ENCODE measurements at regions not wholly inside any gene's neighbourhood (a gene's known extent, or its start where the extent isn't known, plus 50 kb on each side); places are given as distances from the start of the nearest gene placed in this dataset.

- Histone ChIP-seq H3K9me3 (ENCODE audit: control insufficient read depth, low read depth, low read length) (no peaks in the 10 kb centered on the region), H2AFZ (ENCODE audit: control insufficient read depth, low read length) (no peak overlapping the region), H3K79me2 (ENCODE audit: control insufficient read depth, insufficient read depth, low read length) (no peaks in the 10 kb centered on the region), H3K36me3 (ENCODE audit: control insufficient read depth in 2 of 2, extremely low read depth in 1 of 2, insufficient read depth in 2 of 2, low read length in 2 of 2) (no peaks in the 10 kb centered on the region), H3K4me2 (ENCODE audit: control insufficient read depth, extremely low read depth, insufficient read depth, low read depth, low read length) (no peak overlapping the region), H3K4me3 (ENCODE audit: control insufficient read depth in 2 of 3, extremely low read depth in 1 of 3, insufficient read depth in 2 of 3, low read depth in 1 of 3, low read length in 3 of 3) (no peak overlapping the region), H3K27ac (ENCODE audit: control insufficient read depth, insufficient read depth, low read length) (no peak overlapping the region), H3K9ac (ENCODE audit: control insufficient read depth, extremely low read depth, insufficient read depth, low read length) (no peak overlapping the region), H3K27me3 (ENCODE audit: control insufficient read depth, extremely low read depth, insufficient read depth, low read length) (no peaks in the 10 kb centered on the region), H3K4me1 (ENCODE audit: control insufficient read depth, extremely low read depth, insufficient read depth, low read length) (peaks cover 4% of the 10 kb centered on the region), H4K20me1 (ENCODE audit: control insufficient read depth, extremely low read depth, insufficient read depth, low read length) (no peaks in the 10 kb centered on the region), H3K9me1 (ENCODE audit: control insufficient read depth, extremely low read depth, insufficient read depth, low read length) (no peaks in the 10 kb centered on the region)
- FAIRE-seq, result no peak
- DNase-seq (ENCODE audit: low read depth, low spot score), result no peak
- TF ChIP-seq EZH2 (IDR thresholded peaks at IDR 0.05; ENCODE audit: low read length) (no peak), CTCF (optimal IDR thresholded peaks at IDR 0.05 in 1 of 3, IDR thresholded peaks at IDR 0.05 in 1 of 3, conservative IDR thresholded peaks at IDR 0.05 in 1 of 3; ENCODE audit: extremely low read depth in 1 of 3, insufficient read depth in 2 of 3, low read length in 3 of 3) (no peak)
- dilution Hi-C loops (cut with MboI; ENCODE audit: extremely low pct_ligation_motif_present, low sequenced_read_pairs), result no loop called here
Measured at GRCh38 chr11:122337704-122338103, 221.7 kb upstream of the BLID start.

- DNase-seq (ENCODE audit: low read depth, low spot score) (no peak), FAIRE-seq (no peak)
- Histone ChIP-seq H3K4me1 (ENCODE audit: control insufficient read depth, extremely low read depth, insufficient read depth, low read length) (no peaks in the 10 kb centered on the region), H3K4me2 (ENCODE audit: control insufficient read depth, extremely low read depth, insufficient read depth, low read depth, low read length) (no peak overlapping the region), H2AFZ (ENCODE audit: control insufficient read depth, low read length) (no peak overlapping the region), H3K27me3 (ENCODE audit: control insufficient read depth, extremely low read depth, insufficient read depth, low read length) (no peaks in the 10 kb centered on the region), H3K9me3 (ENCODE audit: control insufficient read depth, low read depth, low read length) (no peaks in the 10 kb centered on the region), H3K9ac (ENCODE audit: control insufficient read depth, extremely low read depth, insufficient read depth, low read length) (no peak overlapping the region), H3K4me3 (ENCODE audit: control insufficient read depth in 2 of 3, extremely low read depth in 1 of 3, insufficient read depth in 2 of 3, low read depth in 1 of 3, low read length in 3 of 3) (no peak overlapping the region), H3K27ac (ENCODE audit: control insufficient read depth, insufficient read depth, low read length) (no peak overlapping the region), H3K36me3 (ENCODE audit: control insufficient read depth in 2 of 2, extremely low read depth in 1 of 2, insufficient read depth in 2 of 2, low read length in 2 of 2) (no peaks in the 10 kb centered on the region), H3K9me1 (ENCODE audit: control insufficient read depth, extremely low read depth, insufficient read depth, low read length) (no peaks in the 10 kb centered on the region), H4K20me1 (ENCODE audit: control insufficient read depth, extremely low read depth, insufficient read depth, low read length) (no peaks in the 10 kb centered on the region), H3K79me2 (ENCODE audit: control insufficient read depth, insufficient read depth, low read length) (no peaks in the 10 kb centered on the region)
- TF ChIP-seq EZH2 (IDR thresholded peaks at IDR 0.05; ENCODE audit: low read length), result no peak
- TF ChIP-seq CTCF (optimal IDR thresholded peaks at IDR 0.05 in 1 of 3, IDR thresholded peaks at IDR 0.05 in 1 of 3, conservative IDR thresholded peaks at IDR 0.05 in 1 of 3; ENCODE audit: extremely low read depth in 1 of 3, insufficient read depth in 2 of 3, low read length in 3 of 3), result no peak
- dilution Hi-C loops (cut with MboI; ENCODE audit: extremely low pct_ligation_motif_present, low sequenced_read_pairs), result no loop called here
Measured at GRCh38 chr11:122337241-122337640, 221.2 kb upstream of the BLID start.
